Liver (tissue), 3 donors: ENCODE measurements at regions not wholly inside any gene's neighbourhood (a gene's known extent, or its start where the extent isn't known, plus 50 kb on each side); places are given as distances from the start of the nearest gene placed in this dataset.

Experiments
- CTCF ChIP-seq: fragments of 150-350 bp; IDR thresholded peaks from 2 replicates; pipeline ENCODE4 v1.5.1; 2017; ENCODE audit warnings: improper control_type of control experiment, low read depth, low read length; ENCODE audit not compliant: missing input control
- GABPA ChIP-seq, 2 donors: IDR thresholded peaks in 1 of 2; conservative IDR thresholded peaks in 1 of 2; 2 replicates each; pipeline ENCODE4 v1.6.1; 2016; ENCODE audit warnings: antibody characterized with exemption in 2 of 2, mild to moderate bottlenecking in 1 of 2, moderate library complexity in 1 of 2
- JUND ChIP-seq, 2 donors: IDR thresholded peaks; 2 replicates each; pipeline ENCODE4 v1.6.1; 2016; ENCODE audit warnings: antibody characterized with exemption in 2 of 2
- SP1 ChIP-seq: IDR thresholded peaks from 2 replicates; pipeline ENCODE4 v1.6.1; 2018; ENCODE audit warnings: antibody characterized with exemption, mild to moderate bottlenecking
- TAF1 ChIP-seq: conservative IDR thresholded peaks from 2 replicates; pipeline ENCODE4 v1.6.1; 2016; ENCODE audit warnings: antibody characterized with exemption, mild to moderate bottlenecking
- TF ChIP-seq, protein P1 (sequence below): IDR thresholded peaks from 2 replicates; pipeline ENCODE4 v1.6.1; 2016; ENCODE audit warnings: antibody characterized with exemption, mild to moderate bottlenecking
- donor health status: healthy.
- donor health status: healthy.

- TF ChIP-seq TAF1 (no peak), CTCF (no peak), SP1 (no peak), GABPA (IDR thresholded peaks at IDR 0.05 in 1 of 2, conservative IDR thresholded peaks at IDR 0.05 in 1 of 2) (no peak), JUND (IDR thresholded peaks at IDR 0.05) (no peak)
- TF ChIP-seq, protein P1, sequence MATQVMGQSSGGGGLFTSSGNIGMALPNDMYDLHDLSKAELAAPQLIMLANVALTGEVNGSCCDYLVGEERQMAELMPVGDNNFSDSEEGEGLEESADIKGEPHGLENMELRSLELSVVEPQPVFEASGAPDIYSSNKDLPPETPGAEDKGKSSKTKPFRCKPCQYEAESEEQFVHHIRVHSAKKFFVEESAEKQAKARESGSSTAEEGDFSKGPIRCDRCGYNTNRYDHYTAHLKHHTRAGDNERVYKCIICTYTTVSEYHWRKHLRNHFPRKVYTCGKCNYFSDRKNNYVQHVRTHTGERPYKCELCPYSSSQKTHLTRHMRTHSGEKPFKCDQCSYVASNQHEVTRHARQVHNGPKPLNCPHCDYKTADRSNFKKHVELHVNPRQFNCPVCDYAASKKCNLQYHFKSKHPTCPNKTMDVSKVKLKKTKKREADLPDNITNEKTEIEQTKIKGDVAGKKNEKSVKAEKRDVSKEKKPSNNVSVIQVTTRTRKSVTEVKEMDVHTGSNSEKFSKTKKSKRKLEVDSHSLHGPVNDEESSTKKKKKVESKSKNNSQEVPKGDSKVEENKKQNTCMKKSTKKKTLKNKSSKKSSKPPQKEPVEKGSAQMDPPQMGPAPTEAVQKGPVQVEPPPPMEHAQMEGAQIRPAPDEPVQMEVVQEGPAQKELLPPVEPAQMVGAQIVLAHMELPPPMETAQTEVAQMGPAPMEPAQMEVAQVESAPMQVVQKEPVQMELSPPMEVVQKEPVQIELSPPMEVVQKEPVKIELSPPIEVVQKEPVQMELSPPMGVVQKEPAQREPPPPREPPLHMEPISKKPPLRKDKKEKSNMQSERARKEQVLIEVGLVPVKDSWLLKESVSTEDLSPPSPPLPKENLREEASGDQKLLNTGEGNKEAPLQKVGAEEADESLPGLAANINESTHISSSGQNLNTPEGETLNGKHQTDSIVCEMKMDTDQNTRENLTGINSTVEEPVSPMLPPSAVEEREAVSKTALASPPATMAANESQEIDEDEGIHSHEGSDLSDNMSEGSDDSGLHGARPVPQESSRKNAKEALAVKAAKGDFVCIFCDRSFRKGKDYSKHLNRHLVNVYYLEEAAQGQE, result no peak
Measured at GRCh38 chr5:130496215-130496614, 592.0 kb downstream of the CHSY3 start.
